ENCODE measurements at regions not wholly inside any gene's neighbourhood (a gene's known extent, or its start where the extent isn't known, plus 50 kb on each side); places are given as distances from the start of the nearest gene placed in this dataset.

DNA sequence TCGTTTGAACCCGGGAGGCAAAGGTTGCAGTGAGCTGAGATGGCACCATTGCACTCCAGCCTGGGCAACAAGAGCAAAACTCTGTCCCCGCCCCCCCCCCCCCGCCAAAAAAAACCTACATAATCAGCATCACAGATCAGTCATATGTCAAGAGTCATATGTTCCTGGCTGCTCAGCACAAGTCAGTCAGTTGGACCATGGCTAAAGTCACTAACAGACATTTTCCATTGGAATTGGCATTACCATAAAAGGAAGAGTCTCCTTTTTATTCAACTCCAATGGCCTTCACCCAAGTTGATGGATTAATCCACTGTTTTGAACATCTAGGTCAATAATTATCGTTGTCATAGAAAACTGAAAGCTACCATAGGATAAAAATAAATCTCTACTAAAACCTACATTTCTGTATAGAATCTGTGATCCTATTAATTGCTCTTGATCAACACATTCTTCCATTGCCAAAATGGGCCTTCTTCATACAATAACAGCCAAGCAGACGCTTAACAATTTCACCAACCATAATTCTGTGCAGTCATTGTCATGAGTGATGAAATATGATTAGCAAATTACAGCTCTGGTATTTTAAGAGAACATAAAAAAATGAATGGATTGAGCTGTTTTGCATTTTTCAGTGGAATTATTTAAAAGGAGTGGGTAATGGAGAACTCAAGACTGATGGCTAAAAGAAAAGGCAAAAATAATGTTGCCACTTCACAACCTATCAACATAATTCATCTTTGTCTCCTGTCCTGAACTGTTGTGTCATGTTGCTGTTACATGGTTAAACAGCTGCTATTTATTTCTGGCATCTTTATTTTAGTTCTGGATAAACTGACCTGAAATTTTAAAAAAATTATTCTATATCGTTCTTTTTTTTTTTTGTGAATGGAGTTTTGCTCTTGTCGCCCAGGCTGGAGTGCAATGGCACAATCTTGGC, 555.5 kb upstream of the JARID2 start:
- DNase-seq (ENCODE audit: low read depth, low spot score) = no peak

DNA sequence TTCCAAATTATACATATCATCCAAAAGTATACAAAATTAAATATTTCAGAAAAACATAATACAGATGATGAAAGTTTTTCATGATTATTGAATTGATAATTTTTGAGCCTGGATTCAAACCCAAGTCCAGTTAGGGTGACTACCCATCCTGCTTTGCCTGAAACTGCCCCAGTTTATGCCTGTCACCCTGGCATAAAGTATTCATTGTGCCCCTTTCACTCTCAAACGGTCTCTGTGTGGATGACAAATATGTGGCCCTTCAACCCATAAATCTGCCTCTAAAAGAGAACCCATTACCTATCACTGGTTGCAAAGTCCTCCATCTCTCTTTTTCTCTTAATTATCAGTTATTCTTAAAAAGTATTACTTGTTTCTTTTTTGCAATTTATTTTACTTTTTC, 553.7 kb upstream of the JARID2 start:
- DNase-seq (ENCODE audit: low read depth, low spot score) = no peak

DNA sequence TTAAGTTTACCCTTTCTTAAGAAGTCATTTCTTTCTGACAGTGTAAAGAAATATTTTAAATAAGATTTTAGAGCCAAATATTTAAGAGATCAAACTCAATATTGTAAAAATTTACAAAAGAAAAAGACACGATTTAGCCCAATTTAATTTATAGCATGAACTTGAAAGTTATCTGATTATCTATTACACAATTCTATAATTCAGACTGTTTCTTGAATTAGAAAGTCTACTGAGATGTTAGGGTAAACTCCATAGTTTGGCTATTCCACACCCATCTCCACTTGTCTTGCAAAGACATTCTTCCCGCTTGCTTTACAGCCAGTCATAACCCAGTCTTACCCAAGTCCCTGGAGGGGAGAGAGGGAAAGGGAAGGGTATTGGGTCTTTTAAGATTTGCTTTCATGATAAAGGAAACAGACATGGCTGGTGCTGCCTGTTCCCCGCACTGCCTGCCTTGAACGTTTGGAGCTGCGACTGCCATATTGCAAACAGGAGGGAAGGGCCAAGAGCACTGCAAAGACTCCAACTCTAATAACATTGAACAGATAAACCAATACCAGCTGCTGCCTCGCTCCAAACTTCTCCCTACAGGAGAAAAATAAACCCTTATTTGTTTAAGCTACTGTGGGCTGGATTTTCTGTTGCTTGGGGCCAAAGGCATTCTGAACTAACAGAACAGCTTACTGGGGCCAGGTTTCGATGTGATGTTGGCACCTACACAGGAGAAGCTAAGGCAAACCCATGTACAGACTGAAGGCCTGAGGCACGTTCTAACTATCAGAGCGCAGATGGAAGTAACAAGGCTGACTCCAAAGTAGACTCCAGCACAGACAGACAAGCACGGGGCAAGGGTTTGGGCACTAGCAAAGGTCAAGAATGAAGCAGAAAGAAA, 552.3 kb upstream of the JARID2 start:
- DNase-seq (ENCODE audit: low read depth, low spot score) = no peak

DNA sequence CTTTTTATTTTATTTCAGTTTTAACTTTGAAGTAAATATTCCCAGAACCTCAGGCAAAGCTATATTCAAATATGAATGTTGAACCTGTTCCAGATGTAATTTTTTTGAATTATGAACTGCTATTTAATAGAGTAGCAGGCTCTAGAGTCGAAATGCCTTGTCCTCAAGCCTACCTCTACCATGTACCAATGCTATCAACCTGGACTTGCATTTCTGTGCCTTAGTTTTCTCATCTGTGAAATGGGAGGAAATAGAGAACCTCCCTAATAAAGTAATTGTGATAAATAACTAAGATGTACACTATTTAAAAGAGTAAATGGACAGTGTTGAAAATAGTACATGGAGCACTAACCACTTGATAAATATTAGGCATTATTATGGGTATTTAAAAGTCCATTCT, 551.6 kb upstream of the JARID2 start:
- DNase-seq (ENCODE audit: low read depth, low spot score) = no peak

DNA sequence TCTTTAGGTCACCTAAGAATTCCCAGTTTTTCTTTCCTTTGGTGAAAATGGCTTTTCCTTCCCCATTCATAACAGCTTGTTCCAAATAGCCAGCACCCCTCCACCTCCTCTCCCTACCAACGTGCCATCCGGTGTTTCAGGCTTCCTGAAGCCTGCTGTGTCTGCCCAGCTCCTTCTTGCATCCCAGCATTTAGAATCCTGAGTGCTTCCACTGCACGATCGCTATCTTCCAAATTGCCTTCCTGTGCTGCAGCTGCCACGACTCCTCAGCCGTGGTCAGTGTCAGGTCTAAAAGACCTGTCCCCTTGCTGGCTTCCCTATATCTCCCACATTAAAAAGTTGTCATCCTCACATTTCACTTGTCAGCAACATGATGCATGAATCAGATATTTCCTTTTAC, 550.3 kb upstream of the JARID2 start:
- no peak for DNase-seq (ENCODE audit: low read depth, low spot score)

DNA sequence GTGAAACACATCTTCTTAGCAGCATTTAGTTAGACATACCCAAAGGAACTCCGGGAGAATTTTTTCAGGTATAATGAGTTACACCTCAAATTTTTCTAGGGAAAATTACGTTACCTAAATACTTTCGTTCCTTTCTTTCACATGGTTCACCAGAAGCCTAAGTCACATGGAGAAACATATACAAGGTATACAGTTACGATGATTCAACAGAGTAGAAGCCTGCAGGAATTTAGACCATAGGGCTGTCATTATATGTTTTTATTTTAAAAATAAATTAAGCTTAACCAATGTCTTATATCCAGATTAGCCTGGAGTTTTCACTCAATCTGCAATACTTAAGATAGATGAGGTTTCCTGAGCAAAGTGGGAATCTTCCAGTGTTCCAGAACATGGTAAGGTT, 549.5 kb upstream of the JARID2 start:
- DNase-seq (ENCODE audit: low read depth, low spot score) = no peak

DNA sequence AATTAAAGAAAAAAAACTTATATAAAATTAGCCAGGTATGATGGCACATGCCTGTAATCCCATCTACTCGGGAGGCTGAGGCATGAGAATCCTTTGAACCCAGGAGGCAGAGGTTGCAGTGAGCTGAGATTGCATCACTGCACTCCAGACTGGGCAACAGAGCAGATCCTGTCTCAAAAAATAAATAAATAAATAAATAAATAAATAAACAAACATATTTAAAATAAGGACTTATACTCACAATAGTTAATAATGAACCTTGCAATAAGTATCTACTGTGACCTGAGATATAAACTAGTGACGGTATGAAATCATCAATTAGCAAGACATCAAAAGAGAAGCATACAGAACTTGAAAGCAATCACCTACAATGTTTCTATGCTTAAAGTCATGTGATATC, 548.4 kb upstream of the JARID2 start:
- no peak for DNase-seq (ENCODE audit: low read depth, low spot score)

DNA sequence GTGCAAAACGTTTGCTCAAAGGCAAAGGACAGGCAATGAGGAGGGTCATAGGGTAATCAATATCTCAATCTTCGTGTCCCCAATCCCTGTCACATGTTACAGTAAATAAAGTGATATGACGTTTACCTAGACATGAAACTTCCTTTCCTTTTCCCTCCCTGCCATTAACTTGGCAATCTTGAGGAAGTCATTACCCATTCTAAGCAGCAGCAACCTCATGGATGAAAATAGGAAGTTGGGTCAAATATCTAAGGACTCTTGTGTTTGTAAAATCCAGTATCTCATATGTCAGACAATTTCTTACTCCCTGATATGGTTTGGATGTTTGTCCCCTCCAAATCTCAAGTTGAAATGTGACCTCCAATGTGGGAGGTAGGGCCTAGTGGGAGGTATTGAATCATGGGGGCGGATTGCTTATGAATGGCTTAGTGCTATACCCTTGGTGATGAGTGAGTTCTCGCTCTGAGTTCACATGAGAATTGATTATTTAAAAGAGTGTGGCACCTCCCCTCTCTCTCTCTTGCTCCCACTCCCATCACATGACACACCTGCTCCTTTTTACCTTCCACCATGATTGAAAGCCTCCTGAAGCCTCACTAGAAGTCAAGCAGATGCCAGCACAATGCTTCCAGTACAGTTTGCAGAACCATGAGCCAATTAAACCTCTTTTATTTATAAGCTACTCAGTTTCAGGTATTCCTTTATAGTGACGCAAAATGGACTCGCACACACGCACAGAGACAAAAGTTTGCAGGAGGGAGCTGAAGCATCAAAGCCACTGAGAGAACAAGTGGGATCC, 545.9 kb upstream of the JARID2 start:
- DNase-seq (ENCODE audit: low read depth, low spot score) = no peak

DNA sequence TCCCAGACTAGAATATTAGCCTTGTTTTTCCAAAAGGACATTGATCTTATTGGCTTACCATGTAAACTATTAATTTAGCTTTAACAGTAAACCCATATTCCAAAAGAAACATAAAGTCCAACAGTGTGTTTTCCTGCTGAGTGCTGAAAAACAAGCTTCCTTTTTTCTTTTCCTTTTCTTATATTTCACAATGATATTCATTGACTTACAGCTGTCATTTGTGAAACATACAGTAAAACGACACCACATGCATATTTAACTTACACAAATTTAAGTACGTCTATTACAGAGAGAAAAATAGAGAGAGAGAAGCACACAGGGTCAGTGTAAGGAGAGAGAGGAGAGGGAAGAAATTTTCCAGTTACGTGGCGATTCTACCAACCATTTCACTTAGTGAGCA, 543.9 kb upstream of the JARID2 start:
- DNase-seq (ENCODE audit: low read depth, low spot score) = no peak

DNA sequence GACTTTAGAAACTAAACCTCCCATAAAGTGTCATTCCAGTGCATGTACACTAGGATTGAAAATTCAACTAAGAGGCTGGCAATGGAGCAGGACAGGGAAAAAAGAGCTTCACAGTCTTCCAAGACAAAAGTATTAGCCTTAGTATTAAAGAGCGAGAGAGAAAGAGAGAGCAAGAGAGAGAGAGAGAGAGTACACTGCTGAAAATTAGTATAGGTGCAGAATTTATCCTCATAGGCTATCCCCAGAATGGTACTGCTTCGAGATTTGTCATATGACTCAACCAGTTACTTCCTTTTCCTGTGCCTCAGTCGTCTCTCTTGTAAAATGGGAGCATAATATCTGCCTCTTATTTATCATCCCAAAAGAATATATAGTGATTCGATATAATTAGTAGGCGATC, 543.2 kb upstream of the JARID2 start:
- DNase-seq (ENCODE audit: low read depth, low spot score) = no peak

DNA sequence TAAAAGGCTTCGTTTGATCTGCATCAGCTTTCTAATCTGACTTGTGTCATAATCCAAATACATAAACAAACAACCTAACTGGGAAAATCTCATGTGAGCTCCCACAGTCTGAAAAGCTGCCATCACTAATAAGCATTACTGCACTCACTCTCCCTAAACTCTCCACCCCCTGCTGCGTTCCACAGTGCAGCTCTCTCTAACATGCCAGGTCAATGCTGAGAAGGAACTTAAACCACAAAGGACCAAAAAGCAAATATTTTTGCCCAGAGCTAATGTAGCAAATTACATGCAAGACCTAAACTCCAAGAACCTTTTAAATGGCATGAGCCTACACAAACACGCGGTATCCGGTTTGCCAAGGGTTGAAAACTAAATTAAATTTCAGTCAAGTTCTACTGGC, 542.3 kb upstream of the JARID2 start:
- DNase-seq (ENCODE audit: low read depth, low spot score) = no peak

DNA sequence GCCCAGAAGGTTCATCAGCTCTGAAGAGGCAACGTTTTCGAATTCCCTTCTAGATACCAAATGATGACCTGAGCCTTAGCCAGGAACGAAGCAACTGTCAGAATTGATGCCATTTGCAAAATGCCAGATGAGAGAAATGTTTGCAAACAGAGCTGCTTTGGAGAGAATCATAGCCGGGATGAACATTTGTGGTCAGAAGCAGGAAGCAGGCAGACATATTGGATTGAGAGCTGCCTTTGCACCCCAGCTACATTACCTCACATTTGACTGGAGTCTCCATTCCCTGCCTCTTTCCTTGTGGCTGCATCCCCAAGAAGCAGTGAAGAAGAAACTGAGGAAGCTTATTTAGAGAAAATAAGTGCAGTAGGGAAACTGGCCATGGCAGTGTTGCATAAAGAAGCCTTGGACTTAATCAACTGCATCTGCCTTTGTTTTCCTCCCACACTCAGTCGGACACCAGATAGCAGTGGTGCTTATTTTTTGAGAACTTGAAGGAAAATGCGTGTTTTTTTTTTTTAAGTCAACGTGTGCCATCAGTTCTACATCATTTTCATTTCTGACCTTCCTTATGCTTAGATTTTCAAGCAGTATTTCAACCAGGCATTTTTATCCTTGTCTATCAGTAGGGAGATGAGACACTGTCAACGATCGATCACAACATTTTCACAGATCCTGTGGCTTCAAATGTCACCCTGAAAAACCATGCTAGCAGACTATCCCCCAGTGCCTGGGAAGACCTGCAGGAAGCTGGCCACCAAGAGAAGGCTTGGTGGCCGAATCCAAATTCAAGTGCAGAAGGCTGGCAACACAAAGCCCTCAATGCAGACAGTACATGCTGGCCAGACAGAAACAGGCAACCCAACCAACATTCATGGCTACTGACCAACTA, 541.2 kb upstream of the JARID2 start:
- no peak for DNase-seq (ENCODE audit: low read depth, low spot score)

DNA sequence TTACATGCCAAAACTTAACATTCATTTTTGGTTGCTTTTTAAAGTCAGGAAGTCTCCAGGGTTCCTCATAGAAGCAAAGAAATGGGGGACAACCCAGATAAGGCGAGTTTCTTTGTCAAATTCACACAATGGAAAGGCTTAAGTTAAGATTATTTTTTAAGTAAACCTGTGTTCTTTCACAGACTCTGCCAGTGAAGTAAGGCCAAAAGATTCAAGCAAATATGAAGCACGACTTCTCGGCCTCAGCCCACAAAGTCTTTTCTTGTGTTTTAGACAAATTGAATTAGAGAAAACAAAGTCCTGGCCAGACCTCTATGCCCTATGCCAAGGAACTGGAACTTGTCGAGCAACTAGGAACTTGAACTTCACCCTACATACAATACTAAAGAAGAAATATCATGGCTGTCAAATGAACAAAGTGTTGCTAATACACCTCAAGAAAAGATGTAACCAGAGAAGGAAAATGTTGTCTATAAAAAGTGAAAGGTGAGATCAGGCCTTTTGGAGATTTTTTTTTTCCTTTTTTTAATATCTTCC, 540.0 kb upstream of the JARID2 start:
- DNase-seq (ENCODE audit: low read depth, low spot score) = no peak

DNA sequence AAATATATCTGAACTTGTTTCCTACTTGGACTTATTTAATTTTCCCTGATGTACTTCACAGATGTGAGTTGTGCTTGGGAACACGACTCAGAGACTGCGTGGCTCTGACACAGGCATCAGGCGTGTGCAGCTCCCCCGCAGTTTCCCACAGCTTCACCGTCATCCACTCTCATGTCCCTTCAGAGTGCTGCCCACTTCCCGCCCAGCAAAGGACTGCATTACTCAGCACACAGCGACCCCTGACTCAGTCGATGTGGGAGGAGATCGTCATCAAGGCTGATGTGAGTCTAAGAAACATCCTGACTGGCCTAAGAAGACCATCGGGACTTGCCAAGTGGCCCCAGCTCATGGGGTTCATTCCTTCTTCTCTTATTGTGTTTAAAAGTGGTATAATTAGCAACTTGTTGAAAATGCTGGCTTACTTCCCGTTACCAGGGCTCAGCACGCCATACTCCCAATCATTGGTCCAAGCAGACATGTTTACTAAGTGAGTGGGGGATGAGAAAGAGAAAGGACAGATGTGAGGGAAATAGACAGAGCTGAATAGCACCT, 539.4 kb upstream of the JARID2 start:
- DNase-seq (ENCODE audit: low read depth, low spot score) = no peak

DNA sequence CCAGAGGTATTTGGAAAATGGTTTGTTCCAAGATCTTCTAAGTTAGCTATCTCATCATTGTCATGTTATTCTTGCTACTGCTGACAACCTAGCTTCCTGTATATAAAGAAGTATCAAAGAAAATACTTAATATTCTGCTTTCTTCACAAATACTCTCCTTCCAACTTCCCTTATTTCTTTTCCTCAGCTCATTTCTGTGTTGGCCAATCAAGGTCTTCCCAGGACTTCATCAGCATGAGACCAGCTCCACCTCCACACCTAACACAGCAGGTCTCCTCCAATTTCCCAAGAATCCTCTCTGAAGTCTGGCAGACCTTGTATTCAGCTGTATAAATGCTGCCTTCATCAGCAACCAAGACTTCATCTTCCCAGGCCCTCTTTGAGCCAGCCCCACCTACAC, 538.6 kb upstream of the JARID2 start:
- no peak for DNase-seq (ENCODE audit: low read depth, low spot score)

DNA sequence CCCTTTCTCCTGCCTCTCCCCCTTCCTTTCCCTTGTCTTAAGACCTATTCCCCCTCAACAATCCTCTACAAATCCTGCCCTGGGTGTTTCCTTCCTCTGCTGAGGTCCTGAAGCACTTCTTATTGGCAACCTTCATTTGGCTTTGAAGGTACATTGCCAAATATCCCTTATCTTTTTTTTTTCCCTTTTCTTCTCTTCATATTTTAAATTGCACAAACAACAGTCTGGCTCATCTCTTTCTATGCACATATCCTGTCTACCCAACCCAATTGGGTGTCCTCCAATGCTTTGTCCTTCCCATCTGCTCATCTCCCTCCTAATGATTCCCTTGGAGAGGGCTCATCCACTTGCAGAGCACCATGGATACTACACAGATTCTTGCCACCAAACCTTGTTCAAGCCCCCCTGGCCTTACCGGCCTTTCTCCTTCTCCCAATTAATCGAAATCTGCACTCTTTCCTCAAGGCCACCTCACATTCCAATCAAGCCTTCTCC, 537.9 kb upstream of the JARID2 start:
- no peak for DNase-seq (ENCODE audit: low read depth, low spot score)

DNA sequence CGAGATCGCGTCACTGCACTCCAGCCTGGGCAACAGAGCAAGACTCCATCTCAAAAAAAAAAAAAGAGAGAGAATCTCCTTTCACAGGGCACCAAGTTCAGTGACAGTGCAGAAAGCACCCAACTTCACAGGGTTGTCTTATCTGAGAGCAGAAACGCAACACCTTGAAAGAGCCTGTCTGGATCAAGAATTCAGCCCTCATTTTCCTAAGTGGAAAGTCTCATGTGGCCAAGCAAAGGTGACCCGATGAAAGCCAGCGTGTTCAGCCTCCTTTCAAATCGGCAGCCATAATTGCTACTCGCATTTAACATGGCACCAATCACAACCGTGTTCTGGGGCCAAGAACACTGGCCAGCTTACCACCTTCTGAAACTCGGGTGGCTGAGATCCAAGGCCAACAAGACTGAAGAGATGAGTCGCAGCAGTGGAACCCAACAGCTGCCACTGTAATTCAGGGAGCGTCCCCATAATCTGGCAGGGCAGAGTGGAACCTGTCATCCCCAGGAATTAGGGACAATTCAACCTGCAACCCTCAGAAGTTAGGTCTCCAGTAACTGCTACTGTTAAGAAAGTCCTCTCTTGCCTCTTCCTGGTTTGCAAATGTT, 536.7 kb upstream of the JARID2 start:
- DNase-seq (ENCODE audit: low read depth, low spot score) = no peak

DNA sequence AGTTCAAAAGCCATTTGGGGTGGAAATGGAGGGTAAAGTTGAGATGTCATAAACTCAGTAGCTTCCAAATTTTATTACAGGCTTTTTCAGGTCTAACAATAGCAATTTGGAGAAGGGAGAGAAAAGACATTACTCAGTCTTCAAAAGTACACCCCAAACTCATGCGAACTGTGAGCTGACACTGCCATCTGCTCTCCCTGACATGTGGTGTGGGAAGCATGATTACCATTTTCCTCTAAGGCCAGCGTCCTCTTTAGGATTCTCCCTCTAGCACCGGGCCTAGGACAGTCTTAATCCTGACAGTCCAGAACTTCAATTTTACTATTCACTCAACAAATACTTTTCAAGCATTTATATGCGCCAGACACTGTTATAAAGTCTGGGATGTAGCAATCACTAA, 536.0 kb upstream of the JARID2 start:
- DNase-seq (ENCODE audit: low read depth, low spot score) = no peak

DNA sequence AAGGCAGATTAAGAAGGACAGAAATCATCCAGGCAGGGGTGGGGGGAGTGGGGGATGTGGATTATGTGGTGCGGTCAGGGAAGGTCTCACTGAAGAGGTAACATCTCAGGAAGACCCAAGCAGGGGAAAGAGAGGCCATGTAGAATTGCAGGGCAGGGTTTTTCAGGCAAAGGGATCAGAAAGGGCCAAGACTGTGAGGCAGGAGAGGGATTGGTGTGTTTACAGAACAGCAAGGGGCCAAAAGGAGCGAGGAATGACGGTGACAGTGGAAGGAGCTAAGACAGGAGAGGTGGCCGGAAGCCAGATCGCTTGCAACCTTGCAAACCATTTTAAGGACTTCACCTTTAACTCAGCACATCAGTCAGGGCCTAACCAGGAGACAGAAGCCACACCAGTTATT, 535.4 kb upstream of the JARID2 start:
- no peak for DNase-seq (ENCODE audit: low read depth, low spot score)

Measured in pulmonary artery endothelial cell (primary cell).